OCI-LY1 (cell line): ENCODE measurements at regions not wholly inside any gene's neighbourhood (a gene's known extent, or its start where the extent isn't known, plus 50 kb on each side); places are given as distances from the start of the nearest gene placed in this dataset.
"Not testable (repeated sequence)": the region's sequence is repeated elsewhere in the genome, so short reads cannot be mapped to it uniquely, and the experiment has no call there.

Source experiments
- H2AFZ ChIP-seq: fragments of 200-600 bp; sonication (generic), shearing (Covaris generic); 2 replicates; pipeline ENCODE4 v1.6.0; 2014; ENCODE audit warnings: antibody characterized with exemption, mild to moderate bottlenecking, low read length
- H3F3A ChIP-seq: fragments of 200-600 bp; sonication (generic), shearing (Covaris generic); 2 replicates; pipeline ENCODE4 v1.6.0; 2014; ENCODE audit warnings: mild to moderate bottlenecking, antibody characterized with exemption, low read length, moderate library complexity; ENCODE audit not compliant: insufficient read depth
- H3K27ac ChIP-seq: fragments of 200-600 bp; sonication (generic); 2 replicates; pipeline ENCODE4 v1.5.1; 2014; ENCODE audit warnings: low read length, mixed run types, mild to moderate bottlenecking, low read depth; ENCODE audit not compliant: poor library complexity, severe bottlenecking
- H3K27me3 ChIP-seq: fragments of 200-600 bp; sonication (generic); 2 replicates; pipeline ENCODE4 v1.6.0; 2014; ENCODE audit warnings: antibody characterized with exemption, mild to moderate bottlenecking, low read length, moderate library complexity; ENCODE audit not compliant: insufficient read depth
- H3K36me3 ChIP-seq: fragments of 200-600 bp; sonication (generic); 2 replicates; pipeline ENCODE4 v1.6.1; 2014; ENCODE audit warnings: mild to moderate bottlenecking, antibody characterized with exemption, low read length, moderate library complexity, mixed read lengths; ENCODE audit not compliant: insufficient read depth
- H3K4me1 ChIP-seq: fragments of 200-600 bp; sonication (generic); 2 replicates; pipeline ENCODE4 v1.5.1; 2014; ENCODE audit warnings: mild to moderate bottlenecking, low read length, moderate library complexity; ENCODE audit not compliant: insufficient read depth, severe bottlenecking
- H3K4me2 ChIP-seq: fragments of 200-600 bp; sonication (generic), shearing (Covaris generic); 2 replicates; pipeline ENCODE4 v1.6.1; 2014; ENCODE audit warnings: low read length
- H3K4me3 ChIP-seq: fragments of 200-600 bp; sonication (generic); 2 replicates; pipeline ENCODE4 v1.5.1; 2014; ENCODE audit warnings: low read length, low read depth, mild to moderate bottlenecking, mixed read lengths; ENCODE audit not compliant: poor library complexity, severe bottlenecking
- H3K79me2 ChIP-seq: fragments of 200-600 bp; shearing (Covaris generic); 2 replicates; pipeline ENCODE4 v1.6.1; 2016; ENCODE audit warnings: mixed run types, low read length, mixed read lengths; ENCODE audit not compliant: insufficient read depth
- H3K9ac ChIP-seq: fragments of 200-600 bp; sonication (generic), shearing (Covaris generic); 2 replicates; pipeline ENCODE4 v1.6.1; 2014; ENCODE audit warnings: mild to moderate bottlenecking, low read length, mixed read lengths
- H3K9me2 ChIP-seq: fragments of 200-600 bp; sonication (generic), shearing (Covaris generic); 2 replicates; pipeline ENCODE4 v1.6.1; 2014; ENCODE audit warnings: low read depth, mild to moderate bottlenecking, low read length, mixed read lengths
- H3K9me3 ChIP-seq: fragments of 200-600 bp; shearing (Covaris generic); 2 replicates; pipeline ENCODE4 v1.6.1; 2014; ENCODE audit warnings: low read length, mixed read lengths
- H4K20me1 ChIP-seq: fragments of 200-600 bp; sonication (generic), shearing (Covaris generic); 2 replicates; pipeline ENCODE4 v1.6.0; 2016; ENCODE audit warnings: mild to moderate bottlenecking, low read length; ENCODE audit not compliant: insufficient read depth
- EZH2 ChIP-seq: fragments of 200-600 bp; sonication (generic), shearing (Covaris generic); IDR thresholded peaks from 2 replicates; pipeline ENCODE4 v1.8.0; 2017; ENCODE audit warnings: borderline replicate concordance, mixed run types, mild to moderate bottlenecking, antibody characterized with exemption, low read length, moderate library complexity, mixed read lengths
- TF ChIP-seq, protein P1 (sequence below): fragments of 200-600 bp; sonication (generic), shearing (Covaris generic); IDR thresholded peaks from 2 replicates; pipeline ENCODE4 v1.5.1; 2017; ENCODE audit warnings: mild to moderate bottlenecking, antibody characterized with exemption, low read length, moderate library complexity, mixed read lengths

DNA sequence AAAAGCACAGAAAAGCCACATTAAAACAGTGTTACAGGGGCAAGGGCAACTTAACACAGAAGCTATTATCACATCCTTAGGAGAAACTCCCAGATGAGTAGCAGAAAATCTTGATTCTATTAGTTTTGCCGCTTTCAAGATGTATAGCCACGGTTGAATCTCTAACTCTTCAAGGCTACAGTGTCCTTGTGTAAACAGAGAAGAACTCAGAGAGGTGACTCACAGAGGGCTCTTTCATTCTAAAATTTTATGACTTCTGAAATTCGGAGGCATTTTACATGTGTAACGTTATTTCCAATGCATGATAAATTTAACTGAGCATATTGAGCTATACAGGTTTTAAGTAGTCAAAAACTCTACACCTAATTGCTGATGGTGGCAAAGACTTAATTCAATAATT lies 846.6 kb downstream of the GBE1 start:
- Histone ChIP-seq H3K4me2 (no peak overlapping the region), H3F3A (no peaks in the 10 kb centered on the region), H4K20me1 (no peaks in the 10 kb centered on the region), H3K27ac (no peak overlapping the region), H3K79me2 (no peaks in the 10 kb centered on the region), H3K9me2 (no peaks in the 10 kb centered on the region), H2AFZ (no peak overlapping the region), H3K27me3 (no peaks in the 10 kb centered on the region), H3K9ac (no peak overlapping the region), H3K36me3 (no peaks in the 10 kb centered on the region), H3K4me3 (no peak overlapping the region), H3K4me1 (no peaks in the 10 kb centered on the region), H3K9me3 (no peaks in the 10 kb centered on the region)
- no peak for TF ChIP-seq EZH2
- TF ChIP-seq, protein P1, sequence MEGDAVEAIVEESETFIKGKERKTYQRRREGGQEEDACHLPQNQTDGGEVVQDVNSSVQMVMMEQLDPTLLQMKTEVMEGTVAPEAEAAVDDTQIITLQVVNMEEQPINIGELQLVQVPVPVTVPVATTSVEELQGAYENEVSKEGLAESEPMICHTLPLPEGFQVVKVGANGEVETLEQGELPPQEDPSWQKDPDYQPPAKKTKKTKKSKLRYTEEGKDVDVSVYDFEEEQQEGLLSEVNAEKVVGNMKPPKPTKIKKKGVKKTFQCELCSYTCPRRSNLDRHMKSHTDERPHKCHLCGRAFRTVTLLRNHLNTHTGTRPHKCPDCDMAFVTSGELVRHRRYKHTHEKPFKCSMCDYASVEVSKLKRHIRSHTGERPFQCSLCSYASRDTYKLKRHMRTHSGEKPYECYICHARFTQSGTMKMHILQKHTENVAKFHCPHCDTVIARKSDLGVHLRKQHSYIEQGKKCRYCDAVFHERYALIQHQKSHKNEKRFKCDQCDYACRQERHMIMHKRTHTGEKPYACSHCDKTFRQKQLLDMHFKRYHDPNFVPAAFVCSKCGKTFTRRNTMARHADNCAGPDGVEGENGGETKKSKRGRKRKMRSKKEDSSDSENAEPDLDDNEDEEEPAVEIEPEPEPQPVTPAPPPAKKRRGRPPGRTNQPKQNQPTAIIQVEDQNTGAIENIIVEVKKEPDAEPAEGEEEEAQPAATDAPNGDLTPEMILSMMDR = no peak

DNA sequence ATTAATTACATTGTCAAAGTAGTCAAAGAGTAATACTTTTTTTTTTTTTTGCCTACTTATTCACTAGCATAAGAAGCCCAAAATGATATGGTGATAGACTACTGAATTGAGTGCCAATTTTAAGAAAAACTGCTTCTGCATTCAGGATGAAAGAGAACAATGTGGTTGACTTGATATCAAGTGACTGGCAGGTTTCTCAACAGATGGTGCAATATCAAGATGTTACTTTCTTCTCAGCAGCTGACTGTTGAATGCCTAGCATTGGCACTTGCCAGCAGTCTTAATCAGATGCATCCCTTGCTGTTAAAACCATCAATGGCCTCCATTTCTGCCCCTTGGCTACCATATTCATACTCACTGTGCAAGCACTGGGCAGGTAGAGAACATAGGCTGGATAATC lies 863.2 kb downstream of the GBE1 start:
- Histone ChIP-seq H3K4me1 (no peaks in the 10 kb centered on the region), H3K9ac (no peak overlapping the region), H3K9me2 (no peaks in the 10 kb centered on the region), H3K4me2 (no peak overlapping the region), H3K79me2 (no peaks in the 10 kb centered on the region), H3F3A (no peaks in the 10 kb centered on the region), H3K4me3 (no peak overlapping the region), H3K27ac (no peak overlapping the region), H4K20me1 (no peaks in the 10 kb centered on the region), H3K27me3 (no peaks in the 10 kb centered on the region), H3K36me3 (no peaks in the 10 kb centered on the region), H3K9me3 (no peaks in the 10 kb centered on the region), H2AFZ (no peak overlapping the region)
- TF ChIP-seq, protein P1 = no peak
- no peak for TF ChIP-seq EZH2

DNA sequence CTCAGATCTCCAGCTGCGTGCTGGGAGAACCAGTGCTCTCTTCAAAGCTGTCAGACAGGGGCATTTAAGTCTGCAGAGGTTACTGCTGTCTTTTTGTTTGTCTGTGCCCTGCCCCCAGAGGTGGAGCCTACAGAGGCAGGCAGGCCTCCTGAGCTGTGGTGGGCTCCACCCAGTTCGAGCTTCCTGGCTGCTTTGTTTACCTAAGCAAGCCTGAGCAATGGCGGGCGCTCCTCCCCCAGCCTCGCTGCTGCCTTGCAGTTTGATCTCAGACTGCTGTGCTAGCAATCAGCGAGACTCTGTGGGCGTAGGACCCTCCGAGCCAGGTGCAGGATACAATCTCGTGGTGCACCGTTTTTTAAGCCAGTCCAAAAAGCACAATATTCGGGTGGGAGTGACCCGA lies 864.4 kb downstream of the GBE1 start:
- H3K27me3 ChIP-seq, H3K27ac ChIP-seq, H3K9me2 ChIP-seq, H4K20me1 ChIP-seq, H3K36me3 ChIP-seq, H2AFZ ChIP-seq, H3K4me3 ChIP-seq, H3K4me2 ChIP-seq, H3F3A ChIP-seq, H3K79me2 ChIP-seq, H3K9me3 ChIP-seq, H3K9ac ChIP-seq, H3K4me1 ChIP-seq: not testable (repeated sequence)

DNA sequence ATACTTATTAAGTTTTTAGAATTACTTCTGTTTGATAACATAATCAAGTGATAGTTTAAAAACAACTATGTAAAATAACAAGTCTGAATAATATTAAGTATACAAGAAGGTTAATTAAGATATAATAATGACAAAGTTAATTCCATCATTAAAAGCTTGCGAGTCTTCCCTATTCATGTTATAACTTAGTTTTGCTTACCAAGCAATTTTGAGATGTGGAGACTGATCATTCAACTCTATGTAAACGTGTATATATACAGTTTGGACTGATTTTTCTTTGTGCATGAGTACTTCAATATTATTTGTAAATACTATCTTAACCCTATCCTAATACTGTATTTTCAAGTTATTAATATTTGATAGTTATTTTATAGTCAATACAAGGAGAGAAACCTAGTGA lies 870.9 kb downstream of the GBE1 start:
- H3K79me2 ChIP-seq = no peaks in the 10 kb centered on the region
- H3F3A ChIP-seq = no peaks in the 10 kb centered on the region
- no peaks in the 10 kb centered on the region for H3K36me3 ChIP-seq
- no peaks in the 10 kb centered on the region for H3K4me1 ChIP-seq
- H2AFZ ChIP-seq = no peak overlapping the region
- TF ChIP-seq EZH2 = no peak
- TF ChIP-seq, protein P1 = no peak
- H3K4me3 ChIP-seq = no peak overlapping the region
- no peak overlapping the region for H3K9ac ChIP-seq
- no peaks in the 10 kb centered on the region for H3K9me3 ChIP-seq
- no peaks in the 10 kb centered on the region for H3K27me3 ChIP-seq
- H3K9me2 ChIP-seq = no peaks in the 10 kb centered on the region
- H3K4me2 ChIP-seq = no peak overlapping the region
- no peaks in the 10 kb centered on the region for H4K20me1 ChIP-seq
- H3K27ac ChIP-seq = no peak overlapping the region
